Mesothelial cell of epicardium (in vitro differentiated cells): ENCODE measurements at regions not wholly inside any gene's neighbourhood (a gene's known extent, or its start where the extent isn't known, plus 50 kb on each side); places are given as distances from the start of the nearest gene placed in this dataset.

Source experiments
- DNase-seq, 2 experiments: peaks; one replicate each; pipeline ENCODE4 v3.0.0; 2021; ENCODE audit warnings: low spot score in 2 of 2; ENCODE audit not compliant: unreplicated experiment in 2 of 2
- H3K27ac Mint-ChIP-seq: 2 replicates; pipeline ENCODE4 v1.8.0; 2021; ENCODE audit warnings: mixed read lengths
- H3K27me3 Mint-ChIP-seq: 2 replicates; pipeline ENCODE4 v1.8.0; 2021; ENCODE audit warnings: low read depth, mixed read lengths
- H3K36me3 Mint-ChIP-seq: 2 replicates; pipeline ENCODE4 v1.8.0; 2021; ENCODE audit warnings: mixed read lengths
- H3K4me1 Mint-ChIP-seq: 2 replicates; pipeline ENCODE4 v1.8.0; 2021; ENCODE audit warnings: mixed read lengths
- H3K4me3 Mint-ChIP-seq: 2 replicates; pipeline ENCODE4 v1.8.0; 2021; ENCODE audit warnings: mild to moderate bottlenecking, moderate library complexity, mixed read lengths
- H3K9me3 Mint-ChIP-seq: 2 replicates; pipeline ENCODE4 v1.8.0; 2021; ENCODE audit warnings: mixed read lengths
- TF ChIP-seq, protein P1 (sequence below): fragments of 200-600 bp; sonication (generic); IDR thresholded peaks from one replicate; pipeline ENCODE4 v1.5.0; 2021; ENCODE audit warnings: antibody characterized with exemption; ENCODE audit not compliant: unreplicated experiment

DNA sequence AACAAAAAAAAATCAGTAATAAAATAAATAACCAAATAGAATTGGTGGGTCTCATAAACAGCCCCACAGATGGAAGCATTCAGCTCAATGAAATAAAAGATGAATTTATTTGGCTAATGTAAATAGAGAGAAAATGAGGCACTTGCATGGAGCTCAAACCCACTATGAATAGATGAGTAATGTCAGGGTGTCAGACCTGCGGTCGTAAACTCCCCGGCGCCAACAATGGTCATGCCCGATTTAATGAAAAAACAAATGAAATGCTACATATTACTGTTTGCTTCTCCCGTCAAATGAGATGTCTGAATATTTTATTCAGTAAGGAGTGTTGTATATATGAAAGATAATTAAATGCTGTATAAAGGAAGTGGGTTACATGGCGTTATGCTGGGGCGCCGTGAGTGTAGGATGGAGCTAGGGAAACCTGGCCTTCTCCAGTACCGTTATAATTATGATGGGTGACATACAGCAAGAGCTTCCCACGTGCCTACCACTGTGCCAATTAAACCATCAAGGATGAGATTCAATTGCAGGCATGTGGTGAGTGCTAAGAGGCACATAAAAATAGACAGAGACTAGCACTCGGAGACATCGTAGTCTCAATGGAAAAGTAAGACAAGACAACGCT is 648.1 kb downstream of the BCL11B start:
- Mint-ChIP-seq H3K4me1 (no peaks in the 10 kb centered on the region), H3K36me3 (no peaks in the 10 kb centered on the region), H3K27me3 (no peaks in the 10 kb centered on the region), H3K4me3 (no peak overlapping the region), H3K9me3 (peaks cover 37% of the 10 kb centered on the region), H3K27ac (no peak overlapping the region)
- no peak for DNase-seq
- TF ChIP-seq, protein P1, sequence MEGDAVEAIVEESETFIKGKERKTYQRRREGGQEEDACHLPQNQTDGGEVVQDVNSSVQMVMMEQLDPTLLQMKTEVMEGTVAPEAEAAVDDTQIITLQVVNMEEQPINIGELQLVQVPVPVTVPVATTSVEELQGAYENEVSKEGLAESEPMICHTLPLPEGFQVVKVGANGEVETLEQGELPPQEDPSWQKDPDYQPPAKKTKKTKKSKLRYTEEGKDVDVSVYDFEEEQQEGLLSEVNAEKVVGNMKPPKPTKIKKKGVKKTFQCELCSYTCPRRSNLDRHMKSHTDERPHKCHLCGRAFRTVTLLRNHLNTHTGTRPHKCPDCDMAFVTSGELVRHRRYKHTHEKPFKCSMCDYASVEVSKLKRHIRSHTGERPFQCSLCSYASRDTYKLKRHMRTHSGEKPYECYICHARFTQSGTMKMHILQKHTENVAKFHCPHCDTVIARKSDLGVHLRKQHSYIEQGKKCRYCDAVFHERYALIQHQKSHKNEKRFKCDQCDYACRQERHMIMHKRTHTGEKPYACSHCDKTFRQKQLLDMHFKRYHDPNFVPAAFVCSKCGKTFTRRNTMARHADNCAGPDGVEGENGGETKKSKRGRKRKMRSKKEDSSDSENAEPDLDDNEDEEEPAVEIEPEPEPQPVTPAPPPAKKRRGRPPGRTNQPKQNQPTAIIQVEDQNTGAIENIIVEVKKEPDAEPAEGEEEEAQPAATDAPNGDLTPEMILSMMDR: no peak

DNA sequence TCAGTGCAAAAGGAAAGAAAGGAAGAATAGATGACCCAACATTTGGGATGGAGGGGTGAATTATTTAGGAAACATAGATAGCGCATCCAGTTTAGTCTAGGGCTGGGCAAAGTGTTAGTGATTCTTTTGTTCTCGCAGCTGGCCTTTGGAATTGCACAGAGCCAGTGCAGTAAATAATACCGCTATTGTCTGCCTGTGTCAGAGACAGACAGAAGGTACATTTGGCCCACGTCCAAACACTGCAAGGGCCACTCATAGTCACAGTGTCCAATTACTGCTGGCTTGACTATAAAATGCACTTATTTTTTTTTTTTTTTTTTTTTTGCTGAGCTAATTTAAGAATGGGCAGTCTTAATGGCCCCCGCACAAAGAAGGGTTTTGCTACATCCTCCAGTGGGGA is 638.6 kb downstream of the BCL11B start:
- H3K4me3 Mint-ChIP-seq: no peak overlapping the region
- H3K36me3 Mint-ChIP-seq: no peaks in the 10 kb centered on the region
- DNase-seq: no peak
- no peaks in the 10 kb centered on the region for H3K4me1 Mint-ChIP-seq
- no peaks in the 10 kb centered on the region for H3K27me3 Mint-ChIP-seq
- no peaks in the 10 kb centered on the region for H3K9me3 Mint-ChIP-seq
- TF ChIP-seq, protein P1: no peak
- H3K27ac Mint-ChIP-seq: no peak overlapping the region

DNA sequence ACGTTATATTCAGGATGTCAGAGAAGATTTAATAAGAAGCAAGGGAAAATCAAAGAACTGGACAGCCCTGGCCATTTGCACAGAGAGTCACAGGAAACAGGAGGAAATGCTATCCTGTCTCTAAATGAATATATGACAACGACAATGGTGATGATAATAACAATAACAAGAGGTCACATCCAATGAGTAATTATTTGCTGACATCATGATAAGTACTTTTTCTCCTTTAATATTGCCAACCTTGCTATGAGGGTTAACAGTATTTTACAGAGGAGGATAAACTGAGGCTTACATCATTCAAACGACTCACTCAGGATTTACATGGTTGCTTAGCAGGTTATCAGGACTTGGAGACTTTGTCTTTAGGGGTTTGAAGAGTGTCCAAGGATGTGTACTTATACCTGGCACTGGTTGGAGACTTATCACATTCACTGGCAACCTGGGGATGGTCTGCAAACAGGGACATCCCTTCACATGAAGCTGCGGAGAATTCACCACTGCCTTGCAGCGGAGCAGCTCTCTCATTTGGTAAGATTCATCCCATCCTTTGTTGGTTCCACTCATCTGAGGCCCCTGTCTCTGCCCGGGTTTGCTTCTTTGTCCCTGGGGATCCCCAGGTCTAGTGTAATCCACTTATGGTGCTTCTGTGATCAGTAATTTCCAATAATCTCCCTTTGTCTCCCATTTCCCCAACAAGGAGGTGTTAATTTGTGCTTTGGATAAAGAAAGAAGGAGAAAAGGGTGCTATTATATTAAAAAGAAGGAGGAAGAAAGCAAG is 637.8 kb downstream of the BCL11B start:
- no peak for DNase-seq
- H3K4me1 Mint-ChIP-seq: no peaks in the 10 kb centered on the region
- no peaks in the 10 kb centered on the region for H3K36me3 Mint-ChIP-seq
- H3K27ac Mint-ChIP-seq: no peak overlapping the region
- no peaks in the 10 kb centered on the region for H3K27me3 Mint-ChIP-seq
- TF ChIP-seq, protein P1: no peak
- H3K9me3 Mint-ChIP-seq: no peaks in the 10 kb centered on the region
- H3K4me3 Mint-ChIP-seq: no peak overlapping the region

DNA sequence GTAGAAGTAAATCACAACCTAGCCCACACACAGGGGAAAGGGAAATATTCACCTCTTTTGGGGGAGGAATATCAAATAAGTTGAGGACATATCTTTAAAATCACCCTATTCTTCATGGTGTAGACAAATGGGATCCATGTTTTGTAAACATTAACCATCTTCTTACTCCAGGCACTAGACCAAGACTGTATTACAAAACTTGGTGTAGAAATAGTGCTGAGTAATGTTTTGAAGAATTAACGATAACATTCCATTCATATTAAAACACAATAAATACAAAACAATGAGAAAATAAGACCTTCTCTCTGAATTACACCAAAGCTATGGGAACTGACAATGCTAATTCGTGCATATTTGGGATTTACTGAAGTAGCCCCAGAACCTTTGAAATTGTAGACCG is 633.6 kb downstream of the BCL11B start:
- TF ChIP-seq, protein P1: no peak
- Mint-ChIP-seq H3K27ac (no peak overlapping the region), H3K4me1 (no peaks in the 10 kb centered on the region), H3K9me3 (peaks cover 7% of the 10 kb centered on the region), H3K27me3 (no peaks in the 10 kb centered on the region), H3K4me3 (no peak overlapping the region), H3K36me3 (no peaks in the 10 kb centered on the region)
- DNase-seq: no peak

DNA sequence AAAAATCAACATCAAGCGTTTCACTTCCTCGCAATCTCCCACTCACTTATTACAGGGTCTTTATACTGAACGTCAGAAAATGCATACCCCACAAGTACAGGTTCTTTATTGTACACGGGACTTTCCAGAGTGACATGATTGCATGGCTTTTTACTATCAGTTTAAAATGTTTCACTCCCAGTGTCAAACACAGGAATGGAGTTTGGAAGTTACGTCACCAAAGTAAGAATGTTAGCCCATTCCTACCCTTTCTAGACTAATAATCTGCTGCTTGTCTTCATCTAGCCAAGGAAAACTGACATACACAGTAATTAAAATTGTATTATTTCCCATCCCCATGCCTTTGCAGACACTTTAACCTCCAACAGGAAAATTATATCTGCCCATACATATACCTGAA is 624.2 kb downstream of the BCL11B start:
- TF ChIP-seq, protein P1: no peak
- H3K4me1 Mint-ChIP-seq: no peaks in the 10 kb centered on the region
- no peak overlapping the region for H3K4me3 Mint-ChIP-seq
- no peaks in the 10 kb centered on the region for H3K36me3 Mint-ChIP-seq
- DNase-seq: no peak
- H3K9me3 Mint-ChIP-seq: no peaks in the 10 kb centered on the region
- no peaks in the 10 kb centered on the region for H3K27me3 Mint-ChIP-seq
- H3K27ac Mint-ChIP-seq: no peak overlapping the region
